H9 (cell line): ENCODE measurements at regions not wholly inside any gene's neighbourhood (a gene's known extent, or its start where the extent isn't known, plus 50 kb on each side); places are given as distances from the start of the nearest gene placed in this dataset.

Experiments
- DNase-seq: peaks from one replicate; pipeline ENCODE4 v3.0.0-alpha.2; 2017
- H2AFZ ChIP-seq: one replicate; pipeline ENCODE4 v1.6.1; 2013; ENCODE audit warnings: mild to moderate bottlenecking, low read length, control low read depth, moderate library complexity
- H2AK5ac ChIP-seq: 2 replicates; pipeline ENCODE4 v1.6.1; 2013; ENCODE audit warnings: low read length, control low read depth, mixed read lengths; ENCODE audit not compliant: insufficient read length
- H2BK120ac ChIP-seq: one replicate; pipeline ENCODE4 v1.6.1; 2013; ENCODE audit warnings: low read depth, mild to moderate bottlenecking, low read length, control low read depth, inconsistent platforms; ENCODE audit not compliant: poor library complexity, severe bottlenecking
- H2BK12ac ChIP-seq: 2 replicates; pipeline ENCODE4 v1.6.1; 2013; ENCODE audit warnings: low read length, control low read depth, mixed read lengths, low read depth; ENCODE audit not compliant: insufficient read length
- H2BK15ac ChIP-seq: 2 replicates; pipeline ENCODE4 v1.6.1; 2013; ENCODE audit warnings: low read depth, low read length, control low read depth
- H2BK20ac ChIP-seq: one replicate; pipeline ENCODE4 v1.6.1; 2013; ENCODE audit warnings: low read depth, mild to moderate bottlenecking, low read length, control low read depth, inconsistent platforms; ENCODE audit not compliant: poor library complexity, severe bottlenecking
- H2BK5ac ChIP-seq: 2 replicates; pipeline ENCODE4 v1.6.1; 2013; ENCODE audit warnings: low read length, control low read depth, mixed read lengths; ENCODE audit not compliant: insufficient read length
- H3K14ac ChIP-seq: 2 replicates; pipeline ENCODE4 v1.6.1; 2013; ENCODE audit warnings: low read length, control low read depth; ENCODE audit not compliant: insufficient read depth
- H3K18ac ChIP-seq: 2 replicates; pipeline ENCODE4 v1.6.1; 2013; ENCODE audit warnings: low read depth, mild to moderate bottlenecking, mixed read lengths, low read length, control low read depth; ENCODE audit not compliant: insufficient read length
- H3K23ac ChIP-seq: 2 replicates; pipeline ENCODE4 v1.6.1; 2013; ENCODE audit warnings: low read length, control low read depth, mixed read lengths, low read depth; ENCODE audit not compliant: insufficient read length
- H3K23me2 ChIP-seq: 2 replicates; pipeline ENCODE4 v1.6.1; 2013; ENCODE audit warnings: low read depth, mild to moderate bottlenecking, mixed read lengths, low read length, control low read depth; ENCODE audit not compliant: insufficient read length, poor library complexity, severe bottlenecking
- H3K27ac ChIP-seq: 2 replicates; pipeline ENCODE4 v1.5.1; 2013; ENCODE audit warnings: low read length, control low read depth, mixed read lengths, low read depth; ENCODE audit not compliant: insufficient read length
- H3K27me3 ChIP-seq: 2 replicates; pipeline ENCODE4 v1.6.1; 2013; ENCODE audit warnings: low read length, control low read depth, inconsistent platforms; ENCODE audit not compliant: insufficient read depth
- H3K4ac ChIP-seq: 2 replicates; pipeline ENCODE4 v1.6.1; 2013; ENCODE audit warnings: low read depth, mild to moderate bottlenecking, control low read depth, inconsistent platforms, low read length, moderate library complexity
- H3K4me1 ChIP-seq: 2 replicates; pipeline ENCODE4 v1.6.1; 2013; ENCODE audit warnings: low read length, control low read depth, inconsistent platforms; ENCODE audit not compliant: insufficient read depth
- H3K4me2 ChIP-seq: 2 replicates; pipeline ENCODE4 v1.6.1; 2013; ENCODE audit warnings: low read length, control low read depth, mixed read lengths; ENCODE audit not compliant: insufficient read length, insufficient read depth
- H3K56ac ChIP-seq: 2 replicates; pipeline ENCODE4 v1.6.1; 2013; ENCODE audit warnings: low read depth, mild to moderate bottlenecking, mixed read lengths, low read length, control low read depth; ENCODE audit not compliant: insufficient read length
- H3K79me1 ChIP-seq: 2 replicates; pipeline ENCODE4 v1.6.1; 2013; ENCODE audit warnings: low read depth, mild to moderate bottlenecking, moderate library complexity, low read length, control low read depth, inconsistent platforms; ENCODE audit not compliant: insufficient read depth, poor library complexity, severe bottlenecking
- H3K79me2 ChIP-seq: 2 replicates; pipeline ENCODE4 v1.6.1; 2013; ENCODE audit warnings: low read length, control low read depth, inconsistent platforms; ENCODE audit not compliant: insufficient read depth
- H3K9ac ChIP-seq: 2 replicates; pipeline ENCODE4 v1.6.1; 2013; ENCODE audit warnings: low read length, control low read depth, mixed read lengths; ENCODE audit not compliant: insufficient read length; ENCODE audit errors: extremely low read depth
- H3K9me3 ChIP-seq: one replicate; pipeline ENCODE4 v1.6.1; 2013; ENCODE audit warnings: low read depth, low read length, inconsistent platforms; ENCODE audit not compliant: control insufficient read depth
- H3T11ph ChIP-seq: one replicate; pipeline ENCODE4 v1.6.1; 2013; ENCODE audit warnings: mild to moderate bottlenecking, low read length, control low read depth, inconsistent platforms
- H4K20me1 ChIP-seq: one replicate; pipeline ENCODE4 v1.6.1; 2013; ENCODE audit not compliant: control insufficient read depth, insufficient read length, insufficient read depth
- H4K5ac ChIP-seq: 2 replicates; pipeline ENCODE4 v1.6.1; 2013; ENCODE audit warnings: low read depth, mild to moderate bottlenecking, mixed read lengths, low read length, control low read depth; ENCODE audit not compliant: insufficient read length
- H4K8ac ChIP-seq: replicated peaks from 2 replicates; pipeline ENCODE4 v1.6.1; 2013; ENCODE audit warnings: low read length, control low read depth, mixed read lengths, low read depth; ENCODE audit not compliant: insufficient read length
- H4K91ac ChIP-seq: 2 replicates; pipeline ENCODE4 v1.6.1; 2013; ENCODE audit warnings: low read depth, mild to moderate bottlenecking, moderate library complexity, mixed read lengths, low read length, control low read depth; ENCODE audit not compliant: insufficient read length
- H3K27ac Mint-ChIP-seq, 3 experiments: 2 replicates in 2 of 3; 3 replicates in 1 of 3; pipeline ENCODE4 v1.8.0; 2020 to 2021; ENCODE audit warnings: mixed read lengths in 3 of 3, mild to moderate bottlenecking in 1 of 3, moderate library complexity in 1 of 3
- H3K27me3 Mint-ChIP-seq: 2 replicates; pipeline ENCODE4 v1.8.0; 2021; ENCODE audit warnings: low read depth, mild to moderate bottlenecking, moderate library complexity, mixed read lengths
- H3K36me3 Mint-ChIP-seq, 3 experiments: 2 replicates in 2 of 3; 3 replicates in 1 of 3; pipeline ENCODE4 v1.8.0; 2020 to 2021; ENCODE audit warnings: low read depth in 3 of 3, mixed read lengths in 3 of 3; ENCODE audit not compliant: insufficient read depth in 1 of 3
- H3K4me1 Mint-ChIP-seq, 2 experiments: 2 replicates each; pipeline ENCODE4 v1.8.0; 2020; ENCODE audit warnings: mixed read lengths in 2 of 2
- H3K4me3 Mint-ChIP-seq, 2 experiments: 2 replicates in 1 of 2; 3 replicates in 1 of 2; pipeline ENCODE4 v1.8.0; 2020 to 2021; ENCODE audit warnings: mild to moderate bottlenecking in 2 of 2, mixed read lengths in 2 of 2, moderate library complexity in 1 of 2
- H3K9me3 Mint-ChIP-seq, 2 experiments: 2 replicates in 1 of 2; 3 replicates in 1 of 2; pipeline ENCODE4 v1.8.0; 2020; ENCODE audit warnings: mild to moderate bottlenecking in 2 of 2, mixed read lengths in 2 of 2, moderate library complexity in 1 of 2
- CTCF ChIP-seq: fragments of 200-600 bp; sonication (generic); conservative IDR thresholded peaks from 3 replicates; pipeline ENCODE4 v1.8.0; 2021; ENCODE audit warnings: antibody characterized with exemption, mild to moderate bottlenecking
- WGBS: extraction: QIAGEN DNeasy Blood & Tissue Kit; methylation state at CpG from one replicate; pipeline ENCODE4 v1.1.7; 2013; ENCODE audit warnings: missing lambda C conversion rate, low lambda C conversion rate, mixed read lengths; ENCODE audit not compliant: insufficient read length; ENCODE audit errors: extremely low coverage; 5-methylcytosine and 5-hydroxymethylcytosine counted together

DNA sequence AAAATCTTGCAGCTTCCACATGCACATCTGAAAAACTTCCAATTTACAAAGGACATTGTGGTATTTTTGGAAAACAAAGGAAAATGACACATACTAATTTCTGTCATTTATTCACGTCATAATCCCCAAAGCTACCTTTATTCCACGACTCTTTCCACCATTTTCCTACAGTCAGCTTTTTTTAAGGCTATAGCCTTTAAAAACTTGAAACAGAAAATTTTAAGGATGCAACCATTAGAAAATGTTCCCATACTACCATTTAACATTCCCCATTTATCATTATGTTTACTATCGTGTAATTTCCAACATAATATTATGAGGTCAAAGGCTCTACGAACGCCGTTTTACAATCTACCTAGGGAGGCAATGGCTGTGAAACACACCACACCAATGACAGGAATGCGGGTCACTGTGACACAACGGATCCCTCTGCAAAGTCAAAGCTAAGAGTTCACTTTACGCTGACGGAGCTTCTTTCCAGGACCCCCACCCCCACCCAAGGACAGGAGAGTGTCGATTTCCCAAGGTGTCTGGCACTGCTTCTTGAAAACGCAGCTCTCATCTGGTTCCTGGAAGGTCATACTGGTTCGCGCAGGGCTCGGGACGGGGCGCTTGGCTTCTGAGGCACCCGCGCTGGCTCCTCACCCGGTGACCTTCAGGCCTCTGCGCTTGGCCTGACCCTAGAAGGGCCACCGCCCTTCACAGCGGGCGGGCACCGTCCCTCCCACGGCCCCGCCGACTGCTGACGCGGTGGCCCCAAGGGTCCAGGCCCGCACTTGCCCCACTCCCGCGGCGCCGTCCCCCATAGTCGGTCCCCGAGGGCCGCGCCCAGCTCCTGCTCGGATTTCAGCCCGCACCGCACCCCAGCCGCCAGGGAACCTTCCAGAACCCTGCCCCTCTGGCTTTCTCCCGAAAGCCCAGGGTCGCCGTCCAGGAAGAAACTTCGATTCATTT is 50.5 kb upstream of the ATF3 start:
- Histone ChIP-seq H3K9me3 (no peaks in the 10 kb centered on the region), H4K20me1 (no peaks in the 10 kb centered on the region), H3K79me2 (no peaks in the 10 kb centered on the region), H3K27ac (no peak overlapping the region), H2BK5ac (no peak overlapping the region), H3K4me2 (peak overlapping the region; percentile 39), H3K56ac (no peak overlapping the region), H2BK20ac (no peak overlapping the region), H3K79me1 (no peaks in the 10 kb centered on the region), H3K4ac (no peak overlapping the region), H4K91ac (no peak overlapping the region), H3K9ac (peak overlapping the region; percentile 9), H2AK5ac (no peak overlapping the region), H3K14ac (peak overlapping the region; percentile 69), H3K23me2 (peaks cover 5% of the 10 kb centered on the region), H2BK12ac (peak overlapping the region; percentile 5), H4K5ac (no peak overlapping the region), H3K23ac (no peak overlapping the region), H3K4me1 (no peaks in the 10 kb centered on the region), H2BK15ac (no peak overlapping the region), H4K8ac (no peak overlapping the region), H3T11ph (no peak overlapping the region), H3K18ac (peak overlapping the region; percentile 70), H2BK120ac (no peak overlapping the region), H3K27me3 (no peaks in the 10 kb centered on the region), H2AFZ (no peak overlapping the region)
- Mint-ChIP-seq H3K4me3 (peak overlapping the region; percentile 64 to 80), H3K27me3 (peaks cover 47% of the 10 kb centered on the region), H3K27ac (peak overlapping the region in 2 of 3 experiments; percentile 10 to 21; a peak in 1 of 7 replicates), H3K9me3 (peaks cover 0 to 4% of the 10 kb centered on the region in 2 experiments; a peak in 2 of 5 replicates), H3K36me3 (no peaks in the 10 kb centered on the region), H3K4me1 (peaks cover 8 to 10% of the 10 kb centered on the region in 2 experiments)
- no peak for TF ChIP-seq CTCF
- peak; percentile 61 for DNase-seq
- no CpG with 5 or more reads among the region's 47 CpGs for WGBS
